Medulla oblongata (tissue), 1 donor: ENCODE measurements at regions not wholly inside any gene's neighbourhood (a gene's known extent, or its start where the extent isn't known, plus 50 kb on each side); places are given as distances from the start of the nearest gene placed in this dataset.
A peak's percentile ranks its signal among the peaks of the same experiment; 100 is the strongest.

ENCODE experiments used
- DNase-seq: peaks from one replicate; pipeline ENCODE4 v3.0.0-alpha.2; 2015; ENCODE audit errors: extremely low spot score

DNA sequence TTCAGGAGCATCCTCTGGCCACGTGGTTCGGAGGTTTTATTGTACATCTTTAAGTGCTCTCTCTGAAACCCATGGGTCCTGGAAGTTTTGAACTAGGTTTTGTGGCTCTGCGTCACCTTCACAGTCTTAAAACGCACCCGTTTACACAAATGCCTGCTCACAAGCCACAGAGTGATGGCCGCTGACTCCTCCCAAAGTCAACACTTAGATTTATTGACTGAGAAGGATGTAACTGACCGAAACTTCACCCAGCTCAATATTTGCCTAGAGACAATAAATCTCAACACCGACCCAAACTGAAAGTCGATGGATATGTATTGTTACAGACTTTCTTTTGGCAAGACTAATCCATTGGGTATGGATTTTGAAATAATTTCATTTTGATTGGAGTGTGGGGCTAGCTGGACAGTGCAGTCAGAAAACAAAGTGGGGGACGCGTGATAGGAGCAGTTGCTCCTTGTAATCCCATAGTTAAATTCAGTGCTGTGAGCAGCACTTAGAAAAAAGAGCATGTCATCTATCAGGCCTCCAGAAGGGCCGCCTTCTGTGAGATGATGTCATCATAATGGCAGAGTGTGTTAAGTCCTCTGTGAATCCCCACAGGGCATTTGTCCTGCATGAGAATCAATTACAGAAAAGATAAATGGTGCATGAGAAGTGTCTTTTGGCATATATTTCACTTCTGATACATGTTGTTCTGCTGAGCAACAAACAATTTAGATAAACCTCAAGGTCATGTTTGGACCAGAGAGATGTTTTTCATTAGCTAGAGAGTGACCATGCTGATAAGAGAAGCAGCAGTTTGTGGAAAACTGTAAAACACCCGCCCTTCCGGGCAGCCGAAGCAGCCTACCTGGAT, 183.7 kb downstream of the INO80D start:
- no peak for DNase-seq

DNA sequence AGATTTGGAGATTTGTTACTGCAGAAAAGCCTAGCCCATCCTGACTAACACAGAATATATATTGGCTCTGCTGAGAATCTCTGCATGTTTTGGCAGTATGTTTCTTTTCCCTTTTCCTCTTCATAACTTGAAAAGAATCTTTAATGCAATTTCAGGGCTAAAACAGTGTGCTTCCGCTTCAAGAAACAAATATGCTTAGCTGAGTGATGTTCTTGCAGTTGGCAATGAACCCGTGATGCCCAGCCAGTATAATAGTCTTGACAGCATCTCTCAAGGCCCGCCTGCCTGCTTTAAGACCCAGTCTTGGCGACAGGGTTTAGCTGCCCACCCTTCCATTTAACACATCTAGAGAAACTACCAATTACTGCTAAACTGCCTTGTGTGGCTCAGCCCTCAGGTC, 184.5 kb downstream of the INO80D start:
- no peak for DNase-seq

DNA sequence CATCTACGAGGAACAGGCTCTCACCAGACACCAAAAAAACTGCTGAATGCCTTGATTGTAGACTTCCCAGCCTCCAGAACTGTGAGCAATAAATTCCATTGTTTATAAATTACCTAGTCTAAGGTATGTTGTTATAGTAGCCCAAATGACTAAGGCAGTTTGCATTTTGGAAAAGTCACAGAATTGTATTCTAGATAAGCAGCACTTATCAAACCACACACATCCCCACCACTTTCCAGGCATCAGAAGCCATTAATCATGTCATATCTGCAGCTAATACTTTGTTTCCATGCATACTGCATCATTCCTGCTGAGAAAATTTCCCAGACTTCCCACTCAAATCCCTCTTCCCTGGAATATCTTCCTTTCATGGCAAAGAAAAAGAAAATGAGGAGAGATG, 187.2 kb downstream of the INO80D start:
- no peak for DNase-seq

DNA sequence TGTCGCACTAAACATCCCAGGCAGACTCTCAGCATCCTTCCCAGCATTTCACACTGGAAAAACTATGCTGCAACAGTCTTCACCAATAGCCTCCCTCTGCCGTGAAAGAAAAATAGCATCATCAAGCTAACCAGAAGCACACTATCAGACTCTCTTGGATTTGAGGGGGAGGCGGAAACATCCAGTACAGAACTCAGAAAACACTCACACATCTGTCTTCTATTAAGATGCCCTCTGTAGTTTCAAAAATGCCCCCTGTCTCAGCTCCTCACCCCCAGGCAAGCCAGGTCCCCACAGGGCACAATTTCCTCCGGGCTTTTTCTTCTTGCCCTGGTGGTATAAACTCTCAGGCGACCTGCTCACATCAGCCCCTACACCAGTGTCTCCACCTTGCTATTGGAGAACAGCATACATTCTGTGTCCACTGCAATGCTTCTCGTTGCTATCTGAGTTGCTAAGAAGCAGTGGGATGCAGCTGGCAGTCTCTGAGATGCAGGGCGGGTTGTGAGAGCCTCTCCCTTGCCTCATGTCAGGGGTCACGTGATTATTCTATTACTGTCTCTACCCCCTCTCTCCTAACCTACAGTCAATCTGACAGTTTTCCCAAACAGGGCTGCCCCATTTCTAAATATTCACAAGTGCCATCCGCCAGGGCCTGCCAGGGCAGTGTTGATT, 189.9 kb downstream of the INO80D start:
- DNase-seq: no peak

DNA sequence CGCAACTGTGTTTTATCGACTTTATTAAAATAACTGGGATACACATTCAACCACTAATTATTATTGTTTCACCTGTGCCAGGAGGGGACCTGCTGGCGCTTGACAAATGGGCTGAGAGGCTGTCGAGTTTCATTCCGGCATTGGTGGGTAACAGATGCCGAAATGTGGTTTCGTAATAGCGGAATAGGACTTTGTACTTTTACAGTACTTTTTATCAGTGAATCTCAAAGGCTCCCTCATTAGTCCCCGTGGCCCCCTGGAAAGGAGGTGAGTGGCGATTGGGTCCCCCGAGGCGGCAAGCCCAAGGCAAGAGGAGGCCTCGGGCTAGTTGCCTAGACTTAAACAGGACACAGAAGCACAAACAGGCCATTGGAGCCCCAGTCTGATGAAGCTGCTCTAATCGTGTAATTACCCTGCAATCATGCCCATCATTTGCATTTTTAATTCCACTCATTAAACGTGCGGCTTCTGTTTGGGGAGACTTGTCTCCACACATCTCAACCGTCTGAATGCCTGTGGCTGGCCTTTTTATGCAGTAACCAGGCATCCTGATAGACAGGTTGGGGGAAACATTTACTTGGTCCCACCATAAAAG, 193.2 kb downstream of the INO80D start:
- DNase-seq: no peak

DNA sequence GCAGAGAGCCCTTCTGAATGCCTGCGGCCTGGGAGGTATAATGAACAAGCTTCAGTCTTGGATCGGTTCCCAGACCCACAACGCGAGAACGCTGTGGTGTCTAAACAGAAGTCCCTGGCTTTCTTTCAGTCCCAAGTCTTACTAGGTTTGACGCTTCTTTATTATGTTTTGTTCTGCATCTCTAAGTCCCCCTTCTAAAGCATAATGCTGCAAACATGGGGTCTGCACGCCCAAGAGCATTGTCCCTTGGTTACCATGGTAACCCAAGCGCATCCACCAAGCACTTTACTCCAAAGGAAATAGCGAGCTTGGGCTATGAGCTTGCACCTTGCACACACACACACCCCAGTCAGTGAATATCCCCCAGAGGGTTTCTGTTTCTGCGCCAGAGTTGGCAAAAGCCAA, 193.7 kb downstream of the INO80D start:
- peak; percentile 37 for DNase-seq

DNA sequence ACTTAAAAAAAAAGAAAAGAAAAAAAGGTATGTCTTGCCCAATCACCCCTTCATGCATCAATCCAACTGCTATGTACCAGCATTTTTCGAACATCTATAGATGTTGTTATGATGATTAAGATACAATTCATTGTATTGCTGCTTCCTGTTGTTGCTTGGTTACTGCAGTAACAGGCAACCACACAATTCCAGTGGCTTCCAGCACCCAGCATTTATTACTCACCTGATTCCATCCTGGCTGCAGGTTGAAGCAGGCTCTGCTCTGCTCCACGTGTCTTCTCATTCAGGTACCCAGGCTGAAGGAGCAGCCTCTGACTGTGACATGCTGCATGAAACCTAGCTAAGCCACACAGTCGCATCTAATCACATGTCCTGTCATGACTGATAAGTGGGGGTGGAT, 196.9 kb downstream of the INO80D start:
- no peak for DNase-seq

DNA sequence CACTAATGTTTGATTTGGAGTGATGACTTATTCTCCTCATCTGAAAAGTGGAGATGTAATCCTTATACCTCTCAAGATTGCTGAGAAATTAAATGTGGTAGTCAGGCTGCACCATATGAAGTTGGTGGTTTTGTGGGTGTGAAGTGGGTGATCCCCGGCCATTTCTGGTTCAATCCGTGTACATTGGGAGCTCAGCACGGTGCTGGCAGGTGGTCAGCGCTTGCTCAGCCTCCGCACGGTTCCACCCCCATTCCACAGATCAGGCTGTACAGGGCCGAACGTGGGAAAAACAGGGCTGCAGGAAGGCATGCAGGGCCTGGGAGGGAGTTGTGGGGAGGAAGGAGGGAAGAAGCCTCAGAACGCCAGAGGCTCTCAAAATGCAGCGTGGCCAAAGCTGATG, 198.3 kb downstream of the INO80D start:
- no peak for DNase-seq

DNA sequence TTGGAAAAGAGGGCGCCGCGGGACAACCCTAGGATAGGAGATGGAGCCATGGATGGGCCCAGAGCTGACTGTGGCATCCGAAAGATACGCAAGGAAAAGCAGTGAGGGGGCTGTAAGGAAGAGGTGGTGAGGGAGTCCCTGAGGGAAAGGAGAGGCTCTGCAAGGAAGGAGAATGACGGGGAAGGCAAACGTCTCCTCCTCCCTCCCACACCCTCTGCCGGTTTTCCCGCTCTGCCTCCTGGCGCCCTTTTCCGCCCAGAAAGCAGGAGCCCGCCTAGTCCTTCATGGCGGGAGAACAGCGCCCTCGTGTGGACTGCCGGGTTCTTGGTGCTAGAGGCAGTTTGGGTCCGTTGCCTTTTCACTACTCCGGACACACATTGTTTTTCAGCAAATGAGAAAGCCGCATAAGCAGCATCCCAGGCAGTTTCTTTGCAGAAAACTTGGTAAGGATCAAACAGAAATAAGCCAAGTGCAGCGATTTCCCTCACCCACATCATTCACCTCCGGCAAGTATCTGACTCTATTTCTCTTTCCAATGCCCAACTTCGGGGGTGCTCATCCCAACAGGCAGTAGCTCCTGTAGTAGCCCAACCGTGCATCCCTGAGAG, 200.4 kb downstream of the INO80D start:
- peak; percentile 86 for DNase-seq

DNA sequence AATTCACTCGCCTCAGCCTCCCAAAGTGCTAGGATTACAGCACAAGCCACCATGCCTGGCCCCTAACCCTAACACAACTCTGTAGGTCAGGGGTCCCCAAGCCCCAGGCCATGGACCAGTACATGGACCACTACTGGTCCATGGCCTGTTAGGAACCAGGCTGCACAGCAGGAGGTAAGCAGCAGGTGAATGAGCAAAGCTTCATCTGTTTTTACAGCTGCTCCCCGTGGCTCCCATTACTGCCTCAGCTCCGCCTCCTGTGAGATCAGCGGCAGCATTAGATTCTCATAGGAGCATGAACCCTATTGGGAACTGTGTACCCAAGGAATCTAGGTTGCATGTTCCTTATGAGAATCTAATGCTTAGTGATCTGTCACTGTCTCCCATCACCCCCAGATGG, 201.7 kb downstream of the NRP2 start:
- no peak for DNase-seq

DNA sequence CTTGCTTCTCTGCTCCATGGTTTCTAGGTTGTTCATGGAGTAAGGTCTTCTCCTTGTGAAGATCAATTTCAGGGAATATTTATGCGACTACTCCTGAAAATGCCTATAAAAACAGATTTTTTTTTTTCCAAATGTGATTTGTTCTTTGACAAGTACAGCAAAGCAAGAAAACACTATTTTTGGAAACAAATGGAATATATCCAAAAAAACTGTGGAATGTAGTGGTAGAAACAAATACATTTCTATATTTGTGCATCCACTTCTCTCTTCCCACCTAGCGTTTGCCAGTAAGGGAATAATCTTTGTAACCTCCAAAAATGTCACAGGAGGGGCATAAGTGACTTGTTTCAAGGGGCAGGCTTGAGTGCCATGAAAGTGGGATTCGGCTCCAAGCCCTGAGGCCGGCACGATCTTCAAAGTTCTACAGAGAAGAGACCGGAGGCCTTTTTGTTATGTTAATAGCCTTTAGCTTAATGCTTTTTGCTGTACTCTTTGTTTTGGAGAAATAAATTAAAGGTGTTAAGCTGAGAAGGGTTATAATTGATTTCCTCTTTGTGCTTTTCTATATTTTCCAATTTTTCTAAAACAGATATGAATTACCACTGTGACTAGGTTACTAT, 200.6 kb downstream of the NRP2 start:
- DNase-seq: no peak

DNA sequence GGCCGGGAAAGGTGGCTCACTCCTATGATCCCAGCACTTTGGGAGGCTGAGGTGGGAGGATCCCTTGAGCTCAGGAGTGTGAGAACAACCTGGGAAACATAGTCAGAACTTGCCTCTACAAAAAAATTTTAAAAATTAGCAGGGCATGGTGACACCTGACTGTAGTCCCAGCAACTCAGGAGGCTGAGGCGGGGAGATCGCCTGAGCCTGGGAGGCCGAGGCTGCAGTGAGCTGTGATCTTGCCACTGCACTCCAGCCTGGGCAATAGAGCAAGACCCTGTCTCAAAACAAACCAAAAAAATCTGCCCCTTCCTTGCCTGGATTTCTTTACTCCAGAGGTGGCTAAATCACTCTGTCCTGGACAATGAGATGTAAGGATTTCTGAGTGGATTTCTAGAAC, 197.7 kb downstream of the NRP2 start:
- DNase-seq: no peak

DNA sequence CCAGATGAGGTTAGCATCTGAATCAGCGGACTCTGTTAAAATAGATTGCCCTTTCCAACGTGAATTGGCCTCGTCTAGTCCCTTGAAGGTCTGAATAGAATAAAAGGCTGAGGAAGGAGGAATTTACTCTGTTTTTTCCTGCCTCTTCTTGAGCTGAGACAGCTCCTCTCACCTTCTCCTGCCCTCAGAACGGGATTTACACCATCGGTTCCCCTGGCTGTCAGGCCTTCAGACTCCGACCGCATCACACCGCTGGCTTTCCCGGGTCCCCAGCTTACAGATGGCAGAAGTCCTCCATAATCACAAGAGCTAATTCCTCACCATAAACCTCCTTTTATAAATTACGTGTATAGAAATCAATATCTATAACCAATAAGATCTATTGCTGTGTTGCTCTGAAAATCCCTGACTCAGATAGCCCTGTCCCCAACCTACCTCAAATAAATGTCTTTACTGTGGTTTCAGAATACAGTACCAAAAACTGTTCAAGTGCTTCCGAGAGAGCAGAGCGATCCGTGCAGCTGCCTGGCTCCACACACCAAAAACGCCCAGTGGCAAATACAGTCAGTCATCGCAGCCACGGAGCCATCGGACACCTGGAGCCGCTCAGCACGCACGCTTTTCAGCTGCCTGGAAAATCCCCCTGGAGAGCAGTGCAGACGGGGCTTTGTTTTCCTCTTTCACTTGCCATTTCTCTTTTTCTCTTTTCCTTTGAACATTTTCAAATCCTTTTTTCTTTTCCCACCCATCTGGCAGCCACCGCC, 196.9 kb downstream of the NRP2 start:
- no peak for DNase-seq

DNA sequence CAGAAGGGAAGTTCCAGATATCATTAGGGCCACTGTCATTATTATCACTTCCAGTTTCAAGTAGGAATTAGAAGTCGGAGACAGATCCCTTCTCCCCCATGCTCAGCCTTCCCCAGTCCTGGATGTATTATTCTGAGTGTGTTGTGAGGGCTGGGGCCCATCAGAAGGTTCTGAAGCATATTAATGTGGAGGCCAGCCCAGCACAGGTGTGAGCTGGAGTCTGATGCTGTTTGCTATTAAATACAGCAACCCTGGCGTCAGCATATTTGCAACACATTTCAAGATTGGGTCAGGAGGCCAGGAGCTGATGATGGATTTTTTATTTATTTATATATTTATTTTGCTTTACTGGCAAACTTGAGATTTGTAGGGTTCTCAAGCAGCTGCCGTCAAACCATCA, 195.2 kb downstream of the NRP2 start:
- DNase-seq: no peak

DNA sequence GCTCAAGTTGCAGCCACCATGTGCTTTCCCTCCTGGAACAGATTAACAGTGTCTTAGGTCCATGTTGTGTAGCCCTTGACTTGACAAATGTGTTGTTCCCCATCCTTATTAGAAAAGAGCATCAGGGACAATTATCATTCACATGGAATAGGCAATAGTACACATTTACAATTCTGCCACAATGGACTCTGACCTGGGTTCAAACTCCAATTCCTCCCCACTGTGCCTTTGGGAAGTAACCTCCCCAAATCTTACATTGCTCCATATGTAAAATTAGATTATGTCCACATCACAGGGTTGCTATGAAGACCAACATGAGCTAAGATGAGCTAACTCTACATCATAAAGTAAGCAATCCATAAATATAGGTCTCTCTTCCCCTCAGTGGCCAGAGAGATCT, 193.8 kb downstream of the NRP2 start:
- DNase-seq: no peak

DNA sequence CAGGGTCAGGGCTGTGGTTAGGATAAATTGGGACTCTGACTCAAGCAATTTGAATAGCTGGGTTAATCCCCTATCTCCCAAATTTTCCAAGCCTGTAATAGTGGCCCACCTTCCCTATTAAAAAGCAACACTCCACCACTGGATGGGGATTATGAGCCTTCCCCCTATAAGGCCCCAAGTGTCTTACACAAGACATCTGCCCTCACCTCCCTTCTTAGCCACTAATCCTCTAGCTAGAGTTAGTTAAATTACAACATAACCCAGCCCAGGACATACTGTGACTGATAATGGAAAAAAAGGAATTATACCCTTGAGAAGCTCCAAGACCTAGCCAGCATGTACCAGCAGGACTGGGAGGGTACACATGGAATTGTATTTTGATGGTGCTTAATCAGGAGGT, 190.4 kb downstream of the NRP2 start:
- no peak for DNase-seq

DNA sequence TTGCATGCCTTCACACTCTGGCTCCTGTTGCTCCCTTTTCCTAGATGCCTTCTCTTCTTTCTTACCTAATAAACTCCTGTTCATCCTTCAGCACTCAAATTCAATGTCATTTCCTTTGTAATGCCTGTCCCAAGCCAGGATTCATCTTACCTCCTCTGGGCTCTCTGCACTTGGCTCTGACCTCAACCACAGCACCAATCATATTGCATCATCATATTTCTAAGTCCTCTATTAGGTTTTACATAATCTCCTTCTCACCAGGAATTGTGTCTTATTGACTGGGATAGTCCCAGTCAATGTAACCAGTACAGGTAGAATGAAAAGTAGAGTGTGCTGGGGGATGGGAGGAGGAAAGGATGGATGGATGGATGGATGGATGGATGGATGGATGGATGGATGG, 187.1 kb downstream of the NRP2 start:
- DNase-seq: no peak

DNA sequence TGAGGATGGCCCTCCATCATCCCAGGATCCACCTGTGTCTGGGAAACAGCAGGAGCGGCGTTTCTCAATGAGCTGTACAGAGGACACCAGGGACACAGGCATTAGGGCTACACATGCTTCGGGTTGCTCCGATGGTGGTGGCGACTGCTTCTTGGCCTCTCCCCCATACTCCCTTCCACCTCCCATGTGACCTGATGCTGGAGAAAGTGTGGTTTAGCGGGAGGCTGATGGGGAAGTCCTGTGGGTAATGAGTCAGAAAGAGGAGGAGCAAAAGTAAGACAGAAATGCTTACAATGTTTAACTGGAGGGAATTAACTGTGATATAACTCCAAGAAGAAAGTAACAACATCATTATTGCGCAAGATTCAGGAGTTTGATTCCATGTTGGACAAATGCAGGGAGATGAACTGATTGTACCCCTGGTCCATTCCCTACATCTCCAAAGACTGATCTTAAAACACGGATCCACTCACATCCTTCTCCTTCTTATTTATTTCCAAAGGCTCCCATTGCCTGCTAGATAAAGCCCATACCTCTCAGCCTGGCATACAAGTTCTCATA, 186.6 kb downstream of the NRP2 start:
- no peak for DNase-seq

DNA sequence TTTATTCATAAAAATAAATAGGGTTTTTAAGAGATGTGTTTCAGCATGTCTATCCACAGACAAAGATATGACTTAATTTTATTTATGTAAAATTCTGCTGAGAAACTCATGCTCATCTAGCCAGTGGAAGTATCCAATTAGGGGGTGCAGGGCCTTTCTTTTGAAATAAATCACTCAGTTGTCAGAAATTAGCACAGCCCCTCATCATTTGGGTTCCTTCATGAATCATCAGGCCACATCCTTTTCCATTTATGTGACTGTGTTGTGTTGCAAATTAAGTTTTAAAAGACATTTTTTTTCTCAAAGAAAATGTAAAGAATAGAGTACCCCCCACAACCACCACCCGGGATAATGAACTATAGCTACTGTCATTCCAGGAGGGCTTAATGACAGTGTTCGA, 185.8 kb downstream of the NRP2 start:
- DNase-seq: no peak

DNA sequence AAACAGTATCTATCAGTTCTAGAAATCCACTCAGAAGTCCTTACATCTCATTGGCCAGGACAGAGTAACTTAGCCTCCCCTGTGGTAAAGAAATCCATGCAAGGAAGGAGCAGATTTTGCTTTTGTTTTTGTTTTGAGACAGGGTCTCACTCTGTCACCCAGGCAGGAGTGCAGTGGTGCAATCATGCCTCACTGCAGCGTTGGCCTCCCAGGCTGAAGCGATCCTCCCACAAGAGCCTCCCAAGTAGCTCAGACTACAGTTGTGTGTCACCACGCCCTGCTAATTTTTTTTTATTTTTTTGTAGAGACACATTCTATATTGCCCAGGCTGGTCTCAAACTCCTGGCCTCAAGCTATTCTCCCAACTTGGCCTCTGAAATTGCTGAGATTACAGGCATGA, 185.1 kb downstream of the NRP2 start:
- no peak for DNase-seq

DNA sequence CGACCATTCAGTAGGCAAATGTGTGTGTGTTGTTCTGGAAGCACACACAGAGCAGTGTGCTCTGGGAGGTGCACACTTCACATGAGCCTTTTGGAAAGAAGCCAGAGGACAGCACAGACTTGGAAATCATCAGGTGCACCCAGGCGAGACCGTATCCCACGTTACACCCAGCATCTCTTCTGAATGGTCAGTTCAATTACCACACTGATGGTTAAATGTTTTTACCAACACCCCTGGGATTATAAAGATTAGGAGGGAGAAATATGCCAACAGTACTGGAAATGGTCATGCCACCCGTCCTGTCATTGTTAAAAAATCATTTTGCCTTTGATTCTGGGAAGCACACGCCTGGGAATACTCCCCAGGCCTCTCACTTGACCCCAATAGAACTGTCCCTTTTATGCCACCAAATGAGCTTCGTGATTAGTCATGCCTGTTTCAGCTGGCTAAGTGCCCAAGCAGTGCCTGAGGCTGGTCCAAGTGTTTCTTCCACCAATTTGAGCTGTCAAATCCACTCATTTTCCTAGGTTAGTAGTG, 183.7 kb downstream of the NRP2 start:
- peak; percentile 48 for DNase-seq
